ENCODE measurements at regions not wholly inside any gene's neighbourhood (a gene's known extent, or its start where the extent isn't known, plus 50 kb on each side); places are given as distances from the start of the nearest gene placed in this dataset.

- TF ChIP-seq CTCF (IDR thresholded peaks at IDR 0.05; ENCODE audit: extremely low read depth in 1 of 2, insufficient read depth in 1 of 2, low read depth in 1 of 2, low read length in 2 of 2) (no peak), POLR2A (IDR thresholded peaks at IDR 0.05; ENCODE audit: low read depth, low read length) (no peak), POLR2AphosphoS5 (IDR thresholded peaks at IDR 0.05; ENCODE audit: insufficient read depth, low read depth, low read length) (no peak)
- TF ChIP-seq, protein P1, sequence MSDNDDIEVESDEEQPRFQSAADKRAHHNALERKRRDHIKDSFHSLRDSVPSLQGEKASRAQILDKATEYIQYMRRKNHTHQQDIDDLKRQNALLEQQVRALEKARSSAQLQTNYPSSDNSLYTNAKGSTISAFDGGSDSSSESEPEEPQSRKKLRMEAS (IDR thresholded peaks at IDR 0.05; ENCODE audit: insufficient read depth, insufficient read length): no peak
Observed at GRCh38 chr1:4351453-4351852, 303.0 kb upstream of the AJAP1 start.
